ENCODE measurements at regions not wholly inside any gene's neighbourhood (a gene's known extent, or its start where the extent isn't known, plus 50 kb on each side); places are given as distances from the start of the nearest gene placed in this dataset.

GRCh38 chr7:41754046-41754445, 51.2 kb upstream of the INHBA start:
- DNase-seq (ENCODE audit: low read depth in 4 of 4, low spot score in 1 of 4), result no peak
